SK-N-MC (cell line): ENCODE measurements at regions not wholly inside any gene's neighbourhood (a gene's known extent, or its start where the extent isn't known, plus 50 kb on each side); places are given as distances from the start of the nearest gene placed in this dataset.

ENCODE experiments used
- EZH2 ChIP-seq: fragments of 200-600 bp; sonication (generic); IDR thresholded peaks from one replicate; pipeline ENCODE4 v1.6.1; 2017; ENCODE audit warnings: antibody characterized with exemption
- FOXP2 ChIP-seq: optimal IDR thresholded peaks from 2 replicates; pipeline ENCODE3; 2011; ENCODE audit warnings: mild to moderate bottlenecking, moderate library complexity; ENCODE audit not compliant: insufficient read depth; ENCODE audit errors: extremely low read length, control extremely low read depth
- POLR2AphosphoS5 ChIP-seq: IDR thresholded peaks from 2 replicates; pipeline ENCODE4 v1.6.1; 2012; ENCODE audit warnings: mild to moderate bottlenecking, low read depth, low read length, borderline replicate concordance

- TF ChIP-seq POLR2AphosphoS5 (no peak), EZH2 (no peak), FOXP2 (no peak)
Observed at GRCh38 chr19:29417048-29417447, 108.7 kb upstream of the VSTM2B start.
